HK-2 (cell line): ENCODE measurements at regions not wholly inside any gene's neighbourhood (a gene's known extent, or its start where the extent isn't known, plus 50 kb on each side); places are given as distances from the start of the nearest gene placed in this dataset.
"Not testable (repeated sequence)": the region's sequence is repeated elsewhere in the genome, so short reads cannot be mapped to it uniquely, and the experiment has no call there.

Experiments
- DNase-seq: peaks from one replicate; pipeline ENCODE4 v3.0.0-alpha.2; 2018; ENCODE audit not compliant: unreplicated experiment

- no peak for DNase-seq
Measured at GRCh38 chr17:77288115-77288619, 147.4 kb downstream of the SEC14L1 start.

GRCh38 chr17:77290759-77291558 lies 150.2 kb downstream of the SEC14L1 start:
- DNase-seq = not testable (repeated sequence)

- no peak for DNase-seq
Measured at GRCh38 chr17:77291591-77292386, 151.0 kb downstream of the SEC14L1 start.

- no peak for DNase-seq
Measured at GRCh38 chr17:77294761-77295160, 154.0 kb downstream of the SEC14L1 start.

- no peak for DNase-seq
Measured at GRCh38 chr17:77295241-77295853, 154.6 kb downstream of the SEC14L1 start.

GRCh38 chr17:77296769-77297409 lies 156.1 kb downstream of the SEC14L1 start:
- no peak for DNase-seq

- no peak for DNase-seq
Measured at GRCh38 chr17:77297693-77298666, 157.2 kb downstream of the SEC14L1 start.

- DNase-seq = no peak
Measured at GRCh38 chr17:77298811-77299210, 158.0 kb downstream of the SEC14L1 start.

GRCh38 chr17:77299256-77300015 lies 158.7 kb downstream of the SEC14L1 start:
- DNase-seq = no peak

- DNase-seq = no peak
Measured at GRCh38 chr17:77300016-77300686, 159.4 kb downstream of the SEC14L1 start.

- no peak for DNase-seq
Measured at GRCh38 chr17:77301694-77302266, 161.0 kb downstream of the SEC14L1 start.

- DNase-seq = no peak
Measured at GRCh38 chr17:77302682-77303081, 161.9 kb downstream of the SEC14L1 start.

- no peak for DNase-seq
Measured at GRCh38 chr17:77303620-77304019, 162.9 kb downstream of the SEC14L1 start.

- DNase-seq = no peak
Measured at GRCh38 chr17:77304051-77304745, 163.4 kb downstream of the SEC14L1 start.

GRCh38 chr17:77304746-77305473 lies 164.1 kb downstream of the SEC14L1 start:
- no peak for DNase-seq

GRCh38 chr17:77306048-77306789 lies 165.4 kb downstream of the SEC14L1 start:
- DNase-seq = no peak
